Muscle of leg (tissue), 3 donors: ENCODE measurements at regions not wholly inside any gene's neighbourhood (a gene's known extent, or its start where the extent isn't known, plus 50 kb on each side); places are given as distances from the start of the nearest gene placed in this dataset.
A peak's percentile ranks its signal among the peaks of the same experiment; 100 is the strongest.

ENCODE experiments used
- DNase-seq: peaks from one replicate; pipeline ENCODE4 v3.0.0; 2013
- H3K27ac ChIP-seq: one replicate; pipeline ENCODE4 v1.5.1; 2013; ENCODE audit warnings: mild to moderate bottlenecking, low read length, control low read depth
- H3K27me3 ChIP-seq: one replicate; pipeline ENCODE4 v1.6.1; 2013; ENCODE audit warnings: low read length; ENCODE audit not compliant: control insufficient read depth, insufficient read depth
- H3K36me3 ChIP-seq: one replicate; pipeline ENCODE4 v1.6.1; 2013; ENCODE audit warnings: low read length; ENCODE audit not compliant: control insufficient read depth, insufficient read depth
- H3K4me1 ChIP-seq: one replicate; pipeline ENCODE4 v1.6.1; 2013; ENCODE audit warnings: low read length; ENCODE audit not compliant: control insufficient read depth, insufficient read depth
- H3K4me3 ChIP-seq: one replicate; pipeline ENCODE4 v1.5.1; 2013; ENCODE audit warnings: low read length, control low read depth
- H3K9me3 ChIP-seq: replicated peaks from 2 replicates; pipeline ENCODE4 v1.6.1; 2013; ENCODE audit warnings: low read depth, low read length; ENCODE audit not compliant: control insufficient read depth
- WGBS: methylation state at CpG from one replicate; pipeline ENCODE4 v1.1.5; 2013; ENCODE audit warnings: missing lambda C conversion rate; ENCODE audit not compliant: insufficient coverage; 5-methylcytosine and 5-hydroxymethylcytosine counted together

GRCh38 chr9:25412646-25413045, 265.6 kb downstream of the TUSC1 start:
- DNase-seq = no peak
- Histone ChIP-seq H3K36me3 (no peaks in the 10 kb centered on the region), H3K27me3 (no peaks in the 10 kb centered on the region), H3K4me3 (no peak overlapping the region), H3K4me1 (peaks cover 4% of the 10 kb centered on the region), H3K27ac (no peak overlapping the region), H3K9me3 (no peaks in the 10 kb centered on the region)
- WGBS = no CpG with 5 or more reads among the region's 1 CpG

GRCh38 chr9:25397746-25398145, 280.5 kb downstream of the TUSC1 start:
- Histone ChIP-seq H3K36me3 (no peaks in the 10 kb centered on the region), H3K9me3 (no peaks in the 10 kb centered on the region), H3K4me1 (no peaks in the 10 kb centered on the region), H3K4me3 (no peak overlapping the region), H3K27me3 (no peaks in the 10 kb centered on the region), H3K27ac (no peak overlapping the region)
- DNase-seq = no peak

GRCh38 chr9:25396828-25397227, 281.4 kb downstream of the TUSC1 start:
- Histone ChIP-seq H3K36me3 (no peaks in the 10 kb centered on the region), H3K4me1 (no peaks in the 10 kb centered on the region), H3K27me3 (no peaks in the 10 kb centered on the region), H3K27ac (no peak overlapping the region), H3K4me3 (no peak overlapping the region), H3K9me3 (no peaks in the 10 kb centered on the region)
- no peak for DNase-seq

- Histone ChIP-seq H3K27me3 (no peaks in the 10 kb centered on the region), H3K4me3 (no peak overlapping the region), H3K27ac (no peak overlapping the region), H3K9me3 (no peaks in the 10 kb centered on the region), H3K4me1 (peaks cover 2% of the 10 kb centered on the region), H3K36me3 (no peaks in the 10 kb centered on the region)
- WGBS = no CpG with 5 or more reads among the region's 1 CpG
- DNase-seq = peak; percentile 3
Measured at GRCh38 chr9:25381141-25381540, 297.1 kb downstream of the TUSC1 start.

- no peaks in the 10 kb centered on the region for H3K27me3 ChIP-seq
- DNase-seq = no peak
- no peak overlapping the region for H3K27ac ChIP-seq
- no peaks in the 10 kb centered on the region for H3K9me3 ChIP-seq
- peaks cover 2% of the 10 kb centered on the region for H3K4me1 ChIP-seq
- 88% methylated on average over 8 of the region's 10 CpGs for WGBS
- no peaks in the 10 kb centered on the region for H3K36me3 ChIP-seq
- H3K4me3 ChIP-seq = no peak overlapping the region
Measured at GRCh38 chr9:25377039-25377438, 301.2 kb downstream of the TUSC1 start.

GRCh38 chr9:25374281-25374680, 304.0 kb downstream of the TUSC1 start:
- peaks cover 2% of the 10 kb centered on the region for H3K9me3 ChIP-seq
- no peaks in the 10 kb centered on the region for H3K36me3 ChIP-seq
- peaks cover 2% of the 10 kb centered on the region for H3K4me1 ChIP-seq
- H3K27me3 ChIP-seq = no peaks in the 10 kb centered on the region
- DNase-seq = no peak
- H3K4me3 ChIP-seq = no peak overlapping the region
- H3K27ac ChIP-seq = no peak overlapping the region
- WGBS = 100% methylated on average over 1 of the region's 1 CpG

- H3K4me1 ChIP-seq = no peaks in the 10 kb centered on the region
- DNase-seq = no peak
- no peak overlapping the region for H3K4me3 ChIP-seq
- H3K27ac ChIP-seq = no peak overlapping the region
- no peaks in the 10 kb centered on the region for H3K36me3 ChIP-seq
- no CpG with 5 or more reads among the region's 1 CpG for WGBS
- no peaks in the 10 kb centered on the region for H3K27me3 ChIP-seq
- H3K9me3 ChIP-seq = peaks cover 1% of the 10 kb centered on the region
Measured at GRCh38 chr9:25366906-25367305, 311.3 kb downstream of the TUSC1 start.

GRCh38 chr9:25353783-25354182, 324.5 kb downstream of the TUSC1 start:
- H3K27ac ChIP-seq = no peak overlapping the region
- no peak for DNase-seq
- no peaks in the 10 kb centered on the region for H3K27me3 ChIP-seq
- WGBS = no CpG with 5 or more reads among the region's 1 CpG
- H3K36me3 ChIP-seq = no peaks in the 10 kb centered on the region
- no peaks in the 10 kb centered on the region for H3K4me1 ChIP-seq
- no peak overlapping the region for H3K4me3 ChIP-seq
- peaks cover 3% of the 10 kb centered on the region for H3K9me3 ChIP-seq

GRCh38 chr9:25350011-25350410, 328.2 kb downstream of the TUSC1 start:
- H3K4me3 ChIP-seq = no peak overlapping the region
- H3K27ac ChIP-seq = no peak overlapping the region
- no peak for DNase-seq
- no peaks in the 10 kb centered on the region for H3K9me3 ChIP-seq
- no peaks in the 10 kb centered on the region for H3K27me3 ChIP-seq
- H3K36me3 ChIP-seq = no peaks in the 10 kb centered on the region
- no CpG with 5 or more reads among the region's 2 CpGs for WGBS
- no peaks in the 10 kb centered on the region for H3K4me1 ChIP-seq

GRCh38 chr9:25322142-25322541, 356.1 kb downstream of the TUSC1 start:
- H3K4me3 ChIP-seq = no peak overlapping the region
- no peak for DNase-seq
- no CpG with 5 or more reads among the region's 8 CpGs for WGBS

GRCh38 chr9:25310961-25311360, 367.3 kb downstream of the TUSC1 start:
- Histone ChIP-seq H3K27me3 (no peaks in the 10 kb centered on the region), H3K36me3 (no peaks in the 10 kb centered on the region), H3K4me1 (no peaks in the 10 kb centered on the region), H3K4me3 (no peak overlapping the region), H3K27ac (no peak overlapping the region), H3K9me3 (no peaks in the 10 kb centered on the region)
- DNase-seq = peak; percentile 89
- WGBS = no CpG with 5 or more reads among the region's 1 CpG

More at GRCh38 chr9:25322142-25322541, 356.1 kb downstream of the TUSC1 start:
- Histone ChIP-seq H3K9me3 (no peaks in the 10 kb centered on the region), H3K4me1 (no peaks in the 10 kb centered on the region), H3K36me3 (no peaks in the 10 kb centered on the region), H3K27ac (no peak overlapping the region), H3K27me3 (no peaks in the 10 kb centered on the region)
